ENCODE measurements at regions not wholly inside any gene's neighbourhood (a gene's known extent, or its start where the extent isn't known, plus 50 kb on each side); places are given as distances from the start of the nearest gene placed in this dataset.

- Histone ChIP-seq H2AFZ (ENCODE audit: low read depth, low read length) (no peak overlapping the region), H3K4me2 (ENCODE audit: low read length) (no peak overlapping the region), H3K79me2 (ENCODE audit: low read length) (no peaks in the 10 kb centered on the region), H3K9ac (ENCODE audit: low read length) (no peak overlapping the region), H3K4me3 (ENCODE audit: low read length) (no peak overlapping the region), H3K36me3 (replicated peaks; ENCODE audit: low read depth, low read length) (no peaks in the 10 kb centered on the region), H3K4me1 (ENCODE audit: low read length) (no peaks in the 10 kb centered on the region), H3K27me3 (ENCODE audit: low read depth, low read length) (no peaks in the 10 kb centered on the region), H3K27ac (ENCODE audit: low read length) (no peak overlapping the region), H4K20me1 (ENCODE audit: insufficient read depth, low read length) (no peaks in the 10 kb centered on the region), H3K9me3 (ENCODE audit: insufficient read depth, low read length) (no peaks in the 10 kb centered on the region)
- no peak for TF ChIP-seq EZH2phosphoT487 (IDR thresholded peaks at IDR 0.05; ENCODE audit: low read depth)
- TF ChIP-seq CTCF (IDR thresholded peaks at IDR 0.05; ENCODE audit: low read depth, low read length) = no peak
Measured at GRCh38 chr5:106324356-106324755, 1346.4 kb downstream of the EFNA5 start.

DNA sequence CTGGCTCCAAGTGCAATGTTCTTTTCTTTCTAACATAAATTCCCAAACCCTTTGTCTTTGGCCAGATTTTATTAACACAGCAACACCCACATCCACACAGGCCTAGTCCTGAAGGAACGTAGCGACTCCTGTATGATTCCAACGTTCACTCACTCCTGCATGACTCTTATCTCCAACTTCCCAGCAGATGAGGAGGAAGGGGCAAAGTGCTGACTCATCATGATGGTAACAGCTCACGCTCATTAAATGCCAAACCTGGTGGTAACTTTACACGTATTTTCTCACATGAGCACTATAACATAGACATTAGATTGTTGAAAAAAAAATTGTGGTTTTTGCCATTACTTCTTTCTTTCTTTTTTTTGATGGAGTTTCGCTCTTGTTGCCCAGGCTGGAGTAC is 1349.5 kb downstream of the EFNA5 start:
- H3K4me1 ChIP-seq (ENCODE audit: low read length) = no peaks in the 10 kb centered on the region
- TF ChIP-seq EZH2phosphoT487 (IDR thresholded peaks at IDR 0.05; ENCODE audit: low read depth) (no peak), CTCF (IDR thresholded peaks at IDR 0.05; ENCODE audit: low read depth, low read length) (no peak)
- H3K79me2 ChIP-seq (ENCODE audit: low read length) = no peaks in the 10 kb centered on the region
- H3K27me3 ChIP-seq (ENCODE audit: low read depth, low read length) = no peaks in the 10 kb centered on the region
- H3K27ac ChIP-seq (ENCODE audit: low read length) = no peak overlapping the region
- H3K36me3 ChIP-seq (replicated peaks; ENCODE audit: low read depth, low read length) = no peaks in the 10 kb centered on the region
- H3K9me3 ChIP-seq (ENCODE audit: insufficient read depth, low read length) = no peaks in the 10 kb centered on the region
- no peak overlapping the region for H3K4me2 ChIP-seq (ENCODE audit: low read length)
- H2AFZ ChIP-seq (ENCODE audit: low read depth, low read length) = no peak overlapping the region
- no peak overlapping the region for H3K4me3 ChIP-seq (ENCODE audit: low read length)
- no peak overlapping the region for H3K9ac ChIP-seq (ENCODE audit: low read length)
- no peaks in the 10 kb centered on the region for H4K20me1 ChIP-seq (ENCODE audit: insufficient read depth, low read length)

- TF ChIP-seq CTCF (IDR thresholded peaks at IDR 0.05; ENCODE audit: low read depth, low read length) = no peak
- TF ChIP-seq EZH2phosphoT487 (IDR thresholded peaks at IDR 0.05; ENCODE audit: low read depth) = no peak
- Histone ChIP-seq H3K4me3 (ENCODE audit: low read length) (no peak overlapping the region), H3K4me1 (ENCODE audit: low read length) (no peaks in the 10 kb centered on the region), H3K9ac (ENCODE audit: low read length) (no peak overlapping the region), H3K4me2 (ENCODE audit: low read length) (no peak overlapping the region), H3K36me3 (replicated peaks; ENCODE audit: low read depth, low read length) (no peaks in the 10 kb centered on the region), H3K27me3 (ENCODE audit: low read depth, low read length) (no peaks in the 10 kb centered on the region), H3K9me3 (ENCODE audit: insufficient read depth, low read length) (no peaks in the 10 kb centered on the region), H3K79me2 (ENCODE audit: low read length) (no peaks in the 10 kb centered on the region), H2AFZ (ENCODE audit: low read depth, low read length) (no peak overlapping the region), H4K20me1 (ENCODE audit: insufficient read depth, low read length) (no peaks in the 10 kb centered on the region), H3K27ac (ENCODE audit: low read length) (no peak overlapping the region)
Measured at GRCh38 chr5:106314221-106314824, 1356.4 kb downstream of the EFNA5 start.

DNA sequence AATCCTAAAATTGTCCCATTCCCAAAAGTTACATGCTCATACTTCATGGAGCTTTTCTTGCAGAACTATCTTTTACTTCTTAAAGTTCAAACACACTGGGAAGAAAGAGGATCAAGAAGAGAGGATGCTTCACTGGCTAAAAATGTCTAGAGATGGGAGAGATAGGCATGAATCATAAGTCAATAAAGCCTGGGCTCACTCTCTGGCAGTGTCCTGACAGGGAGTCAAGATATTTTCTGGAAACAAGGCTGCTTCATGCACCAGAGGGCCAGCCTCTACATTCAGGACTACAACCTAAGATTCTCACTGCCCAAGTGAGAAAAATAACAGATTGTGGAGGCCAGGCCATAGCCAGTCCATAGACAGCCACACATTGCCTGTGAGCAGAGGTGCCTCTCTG is 1358.4 kb downstream of the EFNA5 start:
- Histone ChIP-seq H3K36me3 (replicated peaks; ENCODE audit: low read depth, low read length) (no peaks in the 10 kb centered on the region), H3K27me3 (ENCODE audit: low read depth, low read length) (no peaks in the 10 kb centered on the region), H3K9me3 (ENCODE audit: insufficient read depth, low read length) (no peaks in the 10 kb centered on the region), H3K4me3 (ENCODE audit: low read length) (no peak overlapping the region), H4K20me1 (ENCODE audit: insufficient read depth, low read length) (no peaks in the 10 kb centered on the region), H3K9ac (ENCODE audit: low read length) (no peak overlapping the region), H3K27ac (ENCODE audit: low read length) (no peak overlapping the region), H3K79me2 (ENCODE audit: low read length) (no peaks in the 10 kb centered on the region), H3K4me2 (ENCODE audit: low read length) (no peak overlapping the region), H2AFZ (ENCODE audit: low read depth, low read length) (no peak overlapping the region), H3K4me1 (ENCODE audit: low read length) (no peaks in the 10 kb centered on the region)
- no peak for TF ChIP-seq EZH2phosphoT487 (IDR thresholded peaks at IDR 0.05; ENCODE audit: low read depth)
